Calu3 (cell line): ENCODE measurements at regions not wholly inside any gene's neighbourhood (a gene's known extent, or its start where the extent isn't known, plus 50 kb on each side); places are given as distances from the start of the nearest gene placed in this dataset.

Source experiments
- BruUV-seq: library from RNA; stranded (reverse); fragments of 400-500 nt; replicated peaks from 2 replicates; lab custom pipeline; 2021; lab: Mats Ljungman, UMichigan
- CTCF ChIA-PET: fragments of 300-600 bp; sonication (Branson Sonifier 250); formaldehyde crosslinking; loops from one replicate; lab custom pipeline; 2022; ENCODE audit warnings: antibody characterized with exemption; lab: Charles Lee
- DNase-seq: peaks from one replicate; pipeline ENCODE4 v3.0.0; 2022
- H3K27ac Mint-ChIP-seq: one replicate; pipeline ENCODE4 v1.8.0; 2022; ENCODE audit warnings: mixed read lengths; ENCODE audit not compliant: unreplicated experiment
- H3K27me3 Mint-ChIP-seq: one replicate; pipeline ENCODE4 v1.8.0; 2022; ENCODE audit warnings: mixed read lengths; ENCODE audit not compliant: unreplicated experiment
- H3K36me3 Mint-ChIP-seq: one replicate; pipeline ENCODE4 v1.8.0; 2022; ENCODE audit warnings: mild to moderate bottlenecking, moderate library complexity, mixed read lengths; ENCODE audit not compliant: insufficient read depth, unreplicated experiment
- H3K4me1 Mint-ChIP-seq: one replicate; pipeline ENCODE4 v1.8.0; 2022; ENCODE audit warnings: mild to moderate bottlenecking, low read depth, mixed read lengths; ENCODE audit not compliant: unreplicated experiment
- H3K4me3 Mint-ChIP-seq: one replicate; pipeline ENCODE4 v1.8.0; 2022; ENCODE audit warnings: mild to moderate bottlenecking, low read depth, moderate library complexity, mixed read lengths; ENCODE audit not compliant: unreplicated experiment
- H3K9me3 Mint-ChIP-seq: one replicate; pipeline ENCODE4 v1.8.0; 2022; ENCODE audit warnings: low read depth, mixed read lengths; ENCODE audit not compliant: unreplicated experiment
- CTCF ChIP-seq: fragments of 200-600 bp; IDR thresholded peaks from one replicate; pipeline ENCODE4 v1.8.0; 2022; ENCODE audit warnings: antibody characterized with exemption; ENCODE audit not compliant: unreplicated experiment
- intact Hi-C: fragments of 100-400 bp; cut with micrococcal nuclease; formaldehyde crosslinking; loops from one replicate; pipeline ENCODE4 v1.10.0; 2022; ENCODE audit not compliant: unreplicated experiment

GRCh38 chr2:64237266-64237665 lies 93.0 kb upstream of the PELI1 start:
- no peak for TF ChIP-seq CTCF
- Mint-ChIP-seq H3K27ac (no peak overlapping the region), H3K36me3 (no peaks in the 10 kb centered on the region), H3K4me3 (no peak overlapping the region), H3K27me3 (no peaks in the 10 kb centered on the region), H3K9me3 (no peaks in the 10 kb centered on the region), H3K4me1 (no peaks in the 10 kb centered on the region)
- intact Hi-C loops: no loop called here
- no peak for DNase-seq
- CTCF ChIA-PET: interaction anchor here (0.7 kb wide), 2 partner anchors 14 to 20 kb away, joined by 3 to 4 read pairs; no protein-coding TSS in a partner anchor
- no TSS peak for BruUV-seq

- Mint-ChIP-seq H3K9me3 (no peaks in the 10 kb centered on the region), H3K4me1 (peaks cover 5% of the 10 kb centered on the region), H3K36me3 (no peaks in the 10 kb centered on the region), H3K27ac (no peak overlapping the region), H3K4me3 (no peak overlapping the region), H3K27me3 (no peaks in the 10 kb centered on the region)
- BruUV-seq: no TSS peak
- intact Hi-C loops: no loop called here
- TF ChIP-seq CTCF: no peak
- CTCF ChIA-PET: interaction anchor here (0.6 kb wide), 1 partner anchor 808 kb away, joined by 4 read pairs; no protein-coding TSS in a partner anchor
- DNase-seq: no peak
Observed at GRCh38 chr2:64238799-64239198, 94.6 kb upstream of the PELI1 start.

- DNase-seq: no peak
- Mint-ChIP-seq H3K4me1 (peaks cover 7% of the 10 kb centered on the region), H3K27ac (no peak overlapping the region), H3K9me3 (no peaks in the 10 kb centered on the region), H3K36me3 (no peaks in the 10 kb centered on the region), H3K4me3 (no peak overlapping the region), H3K27me3 (no peaks in the 10 kb centered on the region)
- intact Hi-C loops: no loop called here
- BruUV-seq: no TSS peak
- CTCF ChIA-PET: interaction anchor here (1.1 kb wide), 1 partner anchor 69 kb away, joined by 3 read pairs; no protein-coding TSS in a partner anchor
- no peak for TF ChIP-seq CTCF
Observed at GRCh38 chr2:64243081-64244036, 99.1 kb upstream of the PELI1 start.

- Mint-ChIP-seq H3K4me3 (no peak overlapping the region), H3K27ac (no peak overlapping the region), H3K36me3 (no peaks in the 10 kb centered on the region), H3K4me1 (peaks cover 7% of the 10 kb centered on the region), H3K27me3 (no peaks in the 10 kb centered on the region), H3K9me3 (no peaks in the 10 kb centered on the region)
- DNase-seq: no peak
- CTCF ChIA-PET: no interaction called here
- intact Hi-C loops: no loop called here
- no peak for TF ChIP-seq CTCF
- no TSS peak for BruUV-seq
Observed at GRCh38 chr2:64244037-64244416, 99.8 kb upstream of the PELI1 start.
